ENCODE measurements at regions not wholly inside any gene's neighbourhood (a gene's known extent, or its start where the extent isn't known, plus 50 kb on each side); places are given as distances from the start of the nearest gene placed in this dataset.

DNA sequence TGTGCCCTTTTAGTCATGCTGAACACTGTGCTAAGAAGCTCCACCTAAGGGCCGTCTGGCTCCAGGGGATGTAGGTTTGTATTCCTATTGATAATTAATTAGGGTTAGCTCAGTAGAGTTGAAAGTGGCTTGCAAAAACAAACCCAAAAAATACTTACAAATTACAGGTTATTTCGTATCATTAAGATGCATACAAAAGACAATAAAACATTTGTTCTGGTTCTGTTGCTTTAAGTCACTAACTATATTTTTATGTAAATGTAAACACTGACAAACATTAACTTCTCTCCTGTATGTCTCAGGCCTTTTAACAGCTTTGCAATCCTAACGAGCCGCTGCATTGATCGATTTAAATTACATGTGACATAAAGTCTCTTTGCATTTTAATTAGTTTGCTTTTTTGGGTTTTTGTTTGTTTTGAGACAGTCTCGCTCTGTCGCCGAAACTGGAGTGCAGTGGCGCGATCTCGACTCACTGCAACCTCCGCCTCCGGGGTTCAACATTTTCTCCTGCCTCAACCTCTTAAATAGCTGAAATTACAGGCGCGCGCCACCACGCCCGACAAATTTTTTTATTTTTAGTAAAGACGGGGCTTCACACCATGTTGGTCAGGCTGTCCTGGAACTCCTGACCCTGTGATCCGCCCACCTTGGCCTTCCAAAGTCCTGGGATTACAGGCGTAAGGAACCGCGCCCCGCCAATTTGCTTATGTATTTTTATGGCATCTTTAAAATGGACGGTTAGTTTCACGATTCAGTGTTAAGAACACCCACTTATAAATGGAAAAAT is 110.9 kb downstream of the HFE start:
- DNase-seq (ENCODE audit: low spot score): no peak

GRCh38 chr6:26198722-26199056 is 111.5 kb downstream of the HFE start:
- no peak for DNase-seq (ENCODE audit: low spot score)

DNA sequence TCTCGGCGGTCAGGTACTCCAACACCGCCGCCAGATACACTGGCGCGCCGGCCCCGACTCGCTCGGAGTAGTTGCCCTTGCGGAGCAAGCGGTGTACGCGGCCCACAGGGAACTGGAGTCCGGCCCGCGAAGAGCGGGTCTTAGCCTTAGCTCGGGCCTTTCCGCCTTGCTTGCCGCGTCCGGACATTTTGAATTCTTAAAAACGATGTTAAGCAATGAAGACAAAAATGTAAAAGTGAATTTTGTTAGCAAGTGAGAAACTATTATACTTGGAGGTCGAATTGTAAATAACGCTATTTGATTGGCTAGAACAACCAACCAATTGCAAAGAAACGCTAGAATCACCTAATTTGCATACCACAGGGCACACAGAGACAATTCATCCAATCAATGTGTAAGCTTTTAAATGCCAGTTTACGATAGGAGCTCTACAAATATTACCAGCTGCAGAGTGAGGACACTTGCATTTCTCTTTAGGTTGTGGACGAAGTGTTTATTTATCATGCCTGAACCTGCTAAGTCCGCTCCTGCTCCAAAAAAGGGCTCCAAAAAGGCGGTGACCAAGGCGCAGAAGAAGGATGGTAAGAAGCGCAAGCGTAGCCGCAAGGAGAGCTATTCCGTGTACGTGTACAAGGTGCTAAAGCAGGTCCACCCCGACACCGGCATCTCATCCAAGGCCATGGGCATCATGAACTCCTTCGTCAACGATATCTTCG is 112.0 kb downstream of the HFE start:
- peak; percentile 47 for DNase-seq (ENCODE audit: low spot score)

GRCh38 chr6:26199773-26200764 is 112.8 kb downstream of the HFE start:
- no peak for DNase-seq (ENCODE audit: low spot score)

- no peak for DNase-seq (ENCODE audit: low spot score)
Observed at GRCh38 chr6:26200918-26201721, 113.9 kb downstream of the HFE start.

GRCh38 chr6:26202201-26202611 is 115.0 kb downstream of the HFE start:
- no peak for DNase-seq (ENCODE audit: low spot score)

DNA sequence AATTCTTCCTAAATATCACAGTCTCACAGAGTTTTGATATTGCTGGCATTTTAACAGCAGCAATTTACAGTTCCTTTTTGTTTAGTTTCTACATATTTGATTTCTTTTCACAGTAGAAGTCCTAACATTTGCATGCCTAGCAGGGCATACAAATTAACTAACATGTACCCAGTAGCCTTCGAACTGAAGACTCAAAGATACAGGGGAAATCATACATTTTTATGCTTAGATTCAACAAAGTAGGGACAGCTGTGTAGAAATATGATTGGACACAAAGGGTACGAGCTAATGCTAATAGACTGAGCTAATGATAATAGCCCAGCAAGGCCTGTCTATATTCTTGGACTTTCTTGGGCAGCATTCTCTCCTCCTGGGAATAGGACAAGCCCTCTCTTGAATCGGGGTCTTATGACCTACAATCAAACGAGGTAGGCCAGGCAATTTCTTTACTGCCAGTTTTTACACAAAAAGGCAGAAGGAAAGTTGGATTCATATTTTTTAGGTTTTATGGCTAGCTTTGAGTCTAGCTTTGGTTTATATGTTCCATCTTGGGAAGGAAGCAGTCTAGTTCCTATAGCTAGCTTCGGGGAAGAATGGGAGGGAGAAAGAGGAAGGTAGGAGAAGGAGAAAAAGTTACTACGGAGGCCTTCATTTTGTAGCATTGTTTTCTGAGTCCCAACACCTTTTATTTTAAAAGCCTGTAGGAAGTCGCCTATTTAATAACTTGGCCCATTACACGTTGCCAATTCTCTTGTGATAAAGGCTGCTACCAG is 115.8 kb downstream of the HFE start:
- no peak for DNase-seq (ENCODE audit: low spot score)

- DNase-seq (ENCODE audit: low spot score): peak; percentile 65
Observed at GRCh38 chr6:26204332-26205160, 117.3 kb downstream of the HFE start.

DNA sequence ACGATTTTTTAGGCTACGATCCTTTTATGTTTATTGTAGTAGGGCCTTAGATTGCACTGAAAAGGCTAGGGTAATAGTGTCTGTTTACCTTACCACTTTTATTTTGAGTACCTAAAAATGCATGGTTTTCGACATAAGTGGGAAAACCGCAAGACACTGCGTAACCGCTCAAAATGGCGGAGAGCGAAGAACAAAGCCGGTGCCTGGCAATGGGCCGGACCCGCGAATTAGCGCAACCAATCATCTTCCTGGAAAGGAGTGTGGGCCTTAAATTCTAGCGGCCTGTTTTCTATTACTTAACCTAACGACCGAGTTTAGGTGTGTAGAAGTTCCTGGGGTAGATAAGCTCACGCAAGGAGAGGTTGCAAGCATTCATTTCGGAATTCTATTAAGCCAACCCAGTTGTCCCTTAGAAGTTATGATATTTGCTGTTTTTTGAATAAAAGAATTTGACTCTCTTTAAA is 118.0 kb downstream of the HFE start:
- no peak for DNase-seq (ENCODE audit: low spot score)

GRCh38 chr6:26205625-26206574 is 118.7 kb downstream of the HFE start:
- no peak for DNase-seq (ENCODE audit: low spot score)

- no peak for DNase-seq (ENCODE audit: low spot score)
Observed at GRCh38 chr6:26206868-26207801, 119.9 kb downstream of the HFE start.

DNA sequence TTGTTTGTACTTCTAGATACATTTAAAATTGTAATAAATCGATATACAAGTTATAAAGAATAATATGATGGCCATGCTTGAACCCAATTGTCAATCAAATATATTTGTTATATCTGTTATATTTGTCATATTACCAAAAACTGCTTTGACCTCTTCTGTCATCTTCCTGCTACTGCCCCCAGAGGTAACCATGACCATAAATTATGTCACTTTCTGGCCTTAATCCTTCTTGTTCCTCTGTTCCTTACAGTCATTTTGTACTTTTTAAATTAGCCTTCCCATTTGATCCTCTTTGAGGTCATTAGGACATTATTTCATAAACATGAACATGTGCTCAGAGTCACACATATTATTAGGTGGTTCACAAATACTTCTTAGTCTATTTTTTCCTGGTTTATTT is 124.7 kb downstream of the HFE start:
- DNase-seq (ENCODE audit: low spot score): no peak

DNA sequence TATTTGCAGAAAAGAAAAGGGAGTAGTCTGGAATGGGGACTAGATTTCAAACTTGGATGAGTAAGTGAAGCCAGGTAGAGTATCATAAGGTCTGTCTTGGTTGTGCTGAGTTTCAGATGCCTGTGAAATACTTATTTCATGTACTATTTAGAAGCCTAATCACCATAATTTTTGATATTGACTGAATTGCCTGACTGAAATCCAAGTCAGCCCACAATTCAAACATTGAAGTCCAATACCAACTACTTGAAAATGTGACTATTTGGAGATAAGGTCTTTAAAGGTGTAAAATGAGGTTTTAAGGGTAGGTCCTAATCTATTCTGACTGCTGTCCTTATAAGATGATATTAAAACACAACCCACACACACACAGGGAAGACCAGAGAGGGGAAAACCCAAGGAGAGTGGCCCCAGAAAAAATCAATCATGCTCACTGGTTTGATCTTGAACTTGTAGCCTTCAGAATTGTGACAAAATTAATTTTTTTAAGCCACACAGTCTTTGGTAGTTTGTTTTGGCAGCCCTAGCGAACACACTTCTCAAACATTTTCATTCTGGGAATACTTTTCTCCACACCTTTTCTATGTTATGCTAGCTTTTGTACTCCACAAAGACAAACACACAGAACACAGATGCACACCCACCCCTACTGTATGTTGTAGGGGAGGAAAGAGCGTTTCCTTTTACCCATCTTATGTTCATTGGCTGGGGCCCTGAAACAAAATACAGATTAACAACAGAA is 126.3 kb downstream of the HFE start:
- no peak for DNase-seq (ENCODE audit: low spot score)

- DNase-seq (ENCODE audit: low spot score): no peak
Observed at GRCh38 chr6:26214803-26215584, 127.8 kb downstream of the HFE start.

DNA sequence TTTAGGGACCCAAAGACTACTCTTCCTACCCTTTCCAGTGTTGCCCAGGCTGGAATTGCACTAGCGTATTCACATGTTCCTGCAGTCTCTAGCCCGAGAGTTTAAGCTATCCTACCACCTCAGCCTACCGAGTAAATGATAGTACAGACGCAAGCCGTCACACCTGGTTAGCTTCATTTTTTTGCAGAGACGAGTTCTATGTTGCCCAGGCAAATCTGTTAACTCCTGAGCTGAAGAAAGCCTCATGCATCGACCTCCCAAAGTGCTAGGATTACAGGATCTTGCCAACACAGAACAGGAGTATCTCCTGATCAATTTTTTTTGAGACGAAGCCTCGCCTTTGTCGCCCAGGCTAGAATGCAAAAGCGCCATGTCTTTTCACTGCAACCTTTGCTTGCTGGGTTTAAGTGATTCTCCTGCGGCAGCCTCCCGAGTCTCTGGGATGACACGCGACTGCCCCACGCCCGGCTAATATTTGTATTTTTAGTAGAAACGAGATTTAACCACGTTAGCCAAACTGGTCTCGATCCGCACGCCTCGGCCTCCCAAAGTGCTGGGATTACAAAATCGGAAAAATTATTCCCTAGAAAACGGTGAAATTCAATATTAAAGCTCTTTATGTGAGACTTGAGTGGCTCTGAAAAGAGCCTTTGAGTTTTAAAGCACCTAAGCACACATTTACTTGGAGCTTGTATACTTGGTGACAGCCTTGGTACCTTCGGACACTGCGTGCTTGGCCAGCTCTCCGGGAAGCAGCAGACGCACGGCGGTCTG is 128.5 kb downstream of the HFE start:
- no peak for DNase-seq (ENCODE audit: low spot score)

Data from HuH-7 (cell line).